Stimulated activated CD4-positive, alpha-beta T cell treated with anti-CD3 and anti-CD28 coated beads, Interleukin-12 subunit alpha, Interleukin-12 subunit beta, amount 100 ng/mL, for 48 hours (primary cell): ENCODE measurements at regions not wholly inside any gene's neighbourhood (a gene's known extent, or its start where the extent isn't known, plus 50 kb on each side); places are given as distances from the start of the nearest gene placed in this dataset.
"Not testable (repeated sequence)": the region's sequence is repeated elsewhere in the genome, so short reads cannot be mapped to it uniquely, and the experiment has no call there.

ENCODE experiments used
- DNase-seq, 3 donors: peaks; one replicate each; pipeline ENCODE4 v3.0.0-alpha.2; 2020; ENCODE audit warnings: low read depth in 2 of 3, low spot score in 1 of 3

DNA sequence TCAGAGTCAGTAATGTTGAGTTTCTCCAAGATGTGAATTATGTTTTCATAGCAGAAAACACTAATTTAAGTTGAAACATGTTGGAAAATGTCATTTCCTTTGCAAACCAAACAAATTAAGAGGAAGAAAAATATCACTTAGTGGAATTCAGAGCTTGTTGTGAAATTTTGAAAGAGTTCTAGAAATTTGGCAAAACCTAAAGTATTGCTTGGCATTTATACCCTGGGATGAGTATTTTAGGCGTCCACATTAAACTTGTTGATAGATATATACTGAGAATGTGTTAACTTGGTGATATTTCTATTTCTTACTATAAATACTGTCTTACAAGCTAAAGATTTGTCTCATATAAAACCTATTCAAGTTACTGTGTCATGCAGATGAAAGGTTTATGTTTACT, 335.2 kb downstream of the NSUN3 start:
- DNase-seq = no peak

DNA sequence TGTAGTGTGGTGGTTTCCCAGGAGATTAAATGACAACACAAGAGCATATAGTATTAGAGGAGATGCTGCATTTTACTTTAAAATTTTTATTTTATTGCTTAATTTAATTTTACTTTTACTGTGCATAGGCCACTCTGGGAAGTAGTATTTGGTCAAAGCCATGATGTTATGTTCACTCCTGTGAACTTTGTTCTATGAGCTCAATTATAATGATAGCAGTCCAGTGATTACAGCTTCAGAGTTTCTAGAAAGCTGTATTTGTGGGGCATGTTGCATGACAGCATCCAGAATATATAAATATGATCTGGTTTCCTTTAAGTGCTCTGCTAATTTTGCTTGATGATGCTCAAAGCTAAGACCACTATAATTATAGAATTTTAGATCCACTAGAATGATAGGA, 338.6 kb downstream of the NSUN3 start:
- DNase-seq = no peak

DNA sequence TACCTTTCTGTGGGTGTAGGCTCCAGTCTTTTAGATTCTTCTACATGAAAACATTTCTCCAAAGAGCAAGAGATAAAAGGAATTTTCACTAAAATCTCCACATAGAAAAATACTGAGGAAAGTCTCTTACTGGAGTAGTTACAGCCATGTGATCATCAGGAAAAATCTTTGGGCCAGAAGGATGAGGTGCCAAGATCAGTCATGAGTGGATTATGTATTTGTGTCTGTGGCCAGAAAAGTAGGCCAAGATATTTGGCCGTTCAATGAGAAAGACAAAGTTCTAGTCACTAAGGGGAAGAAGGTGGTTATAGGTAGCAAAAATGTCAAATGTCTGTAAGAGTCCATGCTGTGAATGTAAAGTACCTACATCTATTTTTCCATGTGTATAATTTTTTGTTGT, 339.3 kb downstream of the NSUN3 start:
- no peak for DNase-seq

DNA sequence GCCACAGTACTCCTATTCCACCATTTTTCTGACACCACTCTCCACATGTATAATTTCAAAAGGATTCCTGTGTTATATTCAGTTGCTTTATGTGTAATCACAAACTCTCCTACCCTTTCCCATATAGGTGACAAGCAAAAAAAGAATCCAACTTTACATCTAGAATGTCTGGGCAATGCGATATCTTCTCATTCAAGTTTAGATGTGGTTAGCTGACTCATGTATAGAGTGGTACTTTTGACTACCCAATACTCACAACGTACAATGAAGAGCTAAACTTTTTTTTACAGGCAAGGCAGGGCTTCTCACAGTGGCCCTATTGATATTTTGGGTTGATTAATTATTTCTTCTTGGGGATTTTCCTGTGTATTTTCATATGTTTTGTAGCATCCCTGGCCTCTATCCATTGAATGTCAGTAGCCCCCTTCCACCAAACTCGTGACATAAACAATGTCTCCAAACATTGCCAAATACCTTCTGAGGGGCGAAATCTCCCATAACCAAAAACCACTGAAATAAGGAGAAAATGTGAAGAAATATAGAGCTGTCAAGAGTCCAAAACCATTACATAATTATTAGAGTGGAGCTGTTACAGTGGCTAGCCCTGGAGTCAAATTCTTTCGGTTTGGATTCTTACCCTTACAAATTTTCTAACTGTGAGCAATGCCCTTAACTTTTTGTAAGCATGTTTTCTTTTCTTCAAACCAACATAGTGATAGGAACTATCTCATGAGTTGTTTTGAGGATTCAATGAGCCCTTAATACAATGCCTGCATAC, 342.6 kb downstream of the NSUN3 start:
- DNase-seq = no peak

DNA sequence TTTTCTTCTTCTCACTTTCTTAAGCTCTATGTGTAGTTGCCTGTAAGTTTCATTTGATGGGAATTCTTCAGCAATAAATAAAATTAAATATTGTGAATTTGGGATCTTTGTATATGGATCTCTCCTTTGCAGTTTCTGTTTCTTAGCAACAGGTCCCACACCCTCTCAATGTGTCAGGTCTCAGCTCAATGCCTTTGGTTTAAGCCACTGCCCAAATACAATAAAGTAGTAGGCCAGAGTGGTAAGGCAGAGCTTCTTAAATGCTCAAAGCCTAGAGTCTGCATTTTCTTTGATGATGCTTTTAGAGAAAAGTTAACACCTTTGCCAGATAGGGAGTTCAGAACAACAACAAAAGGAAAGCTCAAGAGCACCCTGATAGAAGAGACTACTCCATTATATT, 343.7 kb downstream of the NSUN3 start:
- no peak for DNase-seq

DNA sequence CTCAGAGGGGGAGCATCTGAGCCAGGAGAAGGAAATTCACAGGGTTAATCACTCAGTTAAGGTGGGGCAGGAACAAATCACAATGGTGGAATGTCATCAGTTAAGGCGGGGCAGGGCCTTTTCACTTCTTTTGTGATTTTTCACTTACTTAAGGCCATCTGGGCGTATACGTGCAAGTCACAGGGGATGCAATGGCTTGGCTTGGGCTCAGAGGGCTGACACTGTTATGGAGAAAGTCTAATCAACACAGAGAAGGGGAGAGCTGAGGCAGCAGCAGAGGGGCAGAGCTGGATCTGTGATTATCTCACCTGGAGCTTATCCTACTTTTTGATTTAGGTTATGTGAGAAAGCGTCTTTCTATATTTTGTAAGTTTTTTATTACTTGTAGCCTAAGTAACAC, 350.1 kb downstream of the NSUN3 start:
- not testable (repeated sequence) for DNase-seq

DNA sequence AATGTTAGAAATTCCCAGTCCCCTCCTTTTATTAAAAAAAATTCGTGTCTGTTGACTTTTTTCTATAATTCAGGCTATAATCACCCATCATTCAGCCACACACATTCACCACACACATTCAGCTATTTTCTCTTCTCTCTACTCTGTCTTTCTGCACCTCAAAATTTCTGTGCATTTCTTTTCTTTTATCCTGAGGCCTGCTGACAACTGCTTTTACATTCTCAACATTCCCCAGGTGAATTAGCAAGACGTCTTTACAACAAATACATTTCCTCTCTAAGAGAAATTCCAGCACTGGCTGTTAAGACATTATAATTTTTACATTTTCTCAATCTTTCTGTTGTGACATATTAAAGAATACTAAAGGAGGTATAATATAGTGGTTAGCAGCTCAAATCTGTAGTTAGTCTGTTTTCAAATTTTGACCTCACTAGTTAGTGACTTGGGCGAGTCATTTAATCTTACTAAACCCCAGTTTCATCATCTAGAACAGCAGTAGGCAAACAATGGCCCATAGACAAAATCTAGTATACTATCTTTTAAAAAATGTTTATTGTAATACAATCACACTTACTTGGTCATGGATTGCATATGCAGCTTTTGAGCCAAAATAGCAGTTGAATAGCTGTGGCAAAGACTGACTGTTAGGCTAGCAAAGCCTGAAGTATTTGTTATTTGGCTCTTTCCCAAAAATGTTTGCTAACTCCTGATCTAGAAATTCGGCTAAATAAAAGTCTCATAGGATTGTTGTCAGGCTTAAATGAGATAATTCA, 350.7 kb downstream of the NSUN3 start:
- DNase-seq = no peak

GRCh38 chr3:94414418-94414817, 351.6 kb downstream of the NSUN3 start:
- no peak for DNase-seq

DNA sequence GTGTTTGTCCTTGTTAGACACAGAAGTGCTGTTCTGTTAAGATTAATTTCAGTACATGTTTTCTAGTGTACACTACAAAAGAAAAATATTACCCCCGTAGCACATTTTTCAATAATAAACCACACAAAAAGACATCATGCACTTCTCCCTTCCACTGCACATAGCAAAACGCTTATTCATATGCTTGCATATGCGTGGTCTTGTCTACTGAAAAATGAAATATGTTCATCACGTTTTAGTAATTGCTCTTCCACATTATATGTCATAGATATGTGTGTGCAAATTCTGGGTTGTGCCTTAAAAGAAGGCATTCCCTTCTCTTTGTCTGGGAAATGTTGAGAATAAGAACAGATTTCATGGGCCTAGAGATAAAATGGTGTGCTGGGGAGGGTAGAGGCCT, 353.9 kb downstream of the NSUN3 start:
- no peak for DNase-seq

- DNase-seq = no peak
These were observed 355.1 kb downstream of the NSUN3 start for GRCh38 chr3:94417963-94418455.

DNA sequence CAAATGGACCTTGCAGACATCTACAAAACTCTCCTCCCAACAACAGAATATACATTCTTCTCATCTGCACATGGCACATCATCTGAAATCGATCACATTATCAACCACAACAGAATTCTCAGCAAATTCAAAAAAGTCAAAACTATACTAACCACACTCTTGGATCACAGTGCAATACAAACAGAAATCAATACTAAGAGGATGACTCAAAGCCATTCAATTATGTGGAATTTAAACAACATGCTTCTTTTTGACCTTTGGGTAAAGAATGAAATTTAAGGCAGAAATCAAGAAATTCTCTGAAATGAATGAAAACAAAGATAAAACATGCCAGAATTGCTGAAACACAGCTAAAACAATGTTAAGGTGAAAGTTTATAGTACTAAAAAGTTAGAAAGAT, 358.1 kb downstream of the NSUN3 start:
- no peak for DNase-seq

- no peak for DNase-seq
These were observed 360.7 kb downstream of the NSUN3 start for GRCh38 chr3:94423578-94423977.

DNA sequence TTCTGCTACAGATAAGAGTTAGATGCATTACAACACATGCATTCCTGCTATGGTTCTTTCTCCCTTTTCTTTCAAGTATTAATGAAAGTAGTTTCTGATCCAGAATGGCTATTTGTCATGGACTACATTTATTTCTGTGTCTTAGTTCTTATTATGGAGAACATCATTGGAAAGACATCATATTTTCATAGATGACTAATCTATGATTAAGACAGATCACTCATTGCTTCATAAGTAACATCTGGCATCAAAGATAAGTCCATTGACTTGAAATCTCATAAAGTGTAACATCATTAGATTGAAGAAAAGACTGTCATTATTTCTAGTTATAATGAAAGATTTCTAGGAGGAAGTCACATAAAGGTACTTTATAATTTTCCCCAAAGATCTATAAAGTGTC, 366.7 kb downstream of the NSUN3 start:
- DNase-seq = no peak

- no peak for DNase-seq
These were observed 369.2 kb downstream of the NSUN3 start for GRCh38 chr3:94431876-94432570.

GRCh38 chr3:94433811-94434210, 370.9 kb downstream of the NSUN3 start:
- no peak for DNase-seq

GRCh38 chr3:94440767-94441493, 378.1 kb downstream of the NSUN3 start:
- DNase-seq = no peak

DNA sequence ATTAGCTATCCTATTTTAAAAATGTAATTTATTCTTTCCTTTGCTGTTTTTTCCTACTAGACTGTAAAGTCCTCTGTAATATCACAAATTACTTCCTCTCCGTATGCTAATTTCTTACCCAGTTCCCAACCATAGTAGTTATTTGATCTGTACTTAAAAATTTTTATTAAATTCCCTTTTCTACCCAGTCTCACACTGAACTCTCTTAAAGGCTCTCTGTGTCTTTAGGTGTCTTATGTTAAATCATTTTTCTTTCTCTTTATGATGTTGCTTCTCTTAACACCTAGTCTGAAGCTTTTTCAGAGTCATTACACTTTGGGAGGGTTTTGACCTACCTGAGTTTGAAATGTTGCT, 378.6 kb downstream of the NSUN3 start:
- DNase-seq = no peak

GRCh38 chr3:94453864-94454263, 391.0 kb downstream of the NSUN3 start:
- DNase-seq = no peak

- no peak for DNase-seq
These were observed 396.3 kb downstream of the NSUN3 start for GRCh38 chr3:94459167-94459566.

- no peak for DNase-seq
These were observed 398.1 kb downstream of the NSUN3 start for GRCh38 chr3:94460931-94461330.

DNA sequence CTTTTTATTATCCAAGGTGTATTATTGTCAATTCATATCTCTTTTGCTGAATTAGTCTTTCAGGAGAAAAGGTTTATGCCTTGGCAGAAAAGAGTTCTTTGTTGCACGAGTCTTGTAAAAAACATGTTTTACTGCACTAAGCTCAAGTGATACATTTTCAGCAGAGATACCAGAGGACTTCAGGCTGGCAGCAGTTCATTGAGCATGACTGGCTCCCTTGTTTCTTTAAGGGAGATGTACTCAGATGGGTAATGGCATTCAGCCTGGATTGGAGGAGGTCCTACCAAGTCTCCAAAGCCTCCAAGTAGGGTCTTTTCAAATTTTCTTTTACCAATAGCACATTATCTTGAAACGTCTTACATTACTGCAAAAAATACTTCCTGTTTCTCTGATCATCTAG, 400.1 kb downstream of the NSUN3 start:
- no peak for DNase-seq
